GM03348 (cell line): ENCODE measurements at regions not wholly inside any gene's neighbourhood (a gene's known extent, or its start where the extent isn't known, plus 50 kb on each side); places are given as distances from the start of the nearest gene placed in this dataset.
"Not testable (repeated sequence)": the region's sequence is repeated elsewhere in the genome, so short reads cannot be mapped to it uniquely, and the experiment has no call there.

Source experiments
- DNase-seq: peaks from one replicate; pipeline ENCODE4 v3.0.0; 2012; ENCODE audit warnings: low spot score

- DNase-seq: no peak
Measured at GRCh38 chr3:147471741-147472140, 62.6 kb downstream of the ZIC1 start.

GRCh38 chr3:147472846-147473245 lies 63.7 kb downstream of the ZIC1 start:
- peak; percentile 23 for DNase-seq

- DNase-seq: no peak
Measured at GRCh38 chr3:147483145-147483544, 74.0 kb downstream of the ZIC1 start.

GRCh38 chr3:147483578-147483977 lies 74.4 kb downstream of the ZIC1 start:
- DNase-seq: no peak

GRCh38 chr3:147493065-147493464 lies 83.9 kb downstream of the ZIC1 start:
- no peak for DNase-seq

GRCh38 chr3:147493666-147494065 lies 84.5 kb downstream of the ZIC1 start:
- no peak for DNase-seq

GRCh38 chr3:147497286-147497685 lies 88.1 kb downstream of the ZIC1 start:
- DNase-seq: no peak

GRCh38 chr3:147507638-147508286 lies 98.6 kb downstream of the ZIC1 start:
- peak; percentile 3 for DNase-seq

- no peak for DNase-seq
Measured at GRCh38 chr3:147509448-147509847, 100.3 kb downstream of the ZIC1 start.

- DNase-seq: no peak
Measured at GRCh38 chr3:147513785-147514184, 104.6 kb downstream of the ZIC1 start.

- no peak for DNase-seq
Measured at GRCh38 chr3:147514366-147515160, 105.4 kb downstream of the ZIC1 start.

- no peak for DNase-seq
Measured at GRCh38 chr3:147518465-147518864, 109.3 kb downstream of the ZIC1 start.

- peak; percentile 52 for DNase-seq
Measured at GRCh38 chr3:147521646-147522045, 112.5 kb downstream of the ZIC1 start.

- DNase-seq: not testable (repeated sequence)
Measured at GRCh38 chr3:147522780-147523179, 113.6 kb downstream of the ZIC1 start.

- DNase-seq: no peak
Measured at GRCh38 chr3:147529551-147529950, 120.4 kb downstream of the ZIC1 start.

- no peak for DNase-seq
Measured at GRCh38 chr3:147538034-147538433, 128.9 kb downstream of the ZIC1 start.

- DNase-seq: no peak
Measured at GRCh38 chr3:147540921-147541320, 131.8 kb downstream of the ZIC1 start.

GRCh38 chr3:147544290-147544689 lies 135.1 kb downstream of the ZIC1 start:
- DNase-seq: no peak

GRCh38 chr3:147551491-147551890 lies 142.3 kb downstream of the ZIC1 start:
- no peak for DNase-seq

GRCh38 chr3:147554332-147554731 lies 145.2 kb downstream of the ZIC1 start:
- no peak for DNase-seq

GRCh38 chr3:147572970-147573340 lies 163.8 kb downstream of the ZIC1 start:
- peak; percentile 2 for DNase-seq

- DNase-seq: no peak
Measured at GRCh38 chr3:147574621-147575020, 165.5 kb downstream of the ZIC1 start.

- no peak for DNase-seq
Measured at GRCh38 chr3:147575391-147575790, 166.2 kb downstream of the ZIC1 start.

GRCh38 chr3:147582642-147583041 lies 173.5 kb downstream of the ZIC1 start:
- no peak for DNase-seq
